GM23248 (cell line): ENCODE measurements at regions not wholly inside any gene's neighbourhood (a gene's known extent, or its start where the extent isn't known, plus 50 kb on each side); places are given as distances from the start of the nearest gene placed in this dataset.

Experiments used
- DNase-seq: peaks from one replicate; pipeline ENCODE4 v3.0.0-alpha.2; 2015
- H2AFZ ChIP-seq: fragments of 200-600 bp; sonication (generic); 2 replicates; pipeline ENCODE4 v1.6.1; 2016; ENCODE audit warnings: antibody characterized with exemption
- H3F3A ChIP-seq: fragments of 200-600 bp; sonication (generic); 2 replicates; pipeline ENCODE4 v1.6.1; 2016; ENCODE audit warnings: mild to moderate bottlenecking, antibody characterized with exemption, mixed run types; ENCODE audit not compliant: insufficient read depth
- H3K27ac ChIP-seq: fragments of 200-600 bp; sonication (generic); 2 replicates; pipeline ENCODE4 v1.5.1; 2016; ENCODE audit warnings: mild to moderate bottlenecking
- H3K27me3 ChIP-seq: fragments of 200-600 bp; sonication (generic); replicated peaks from 2 replicates; pipeline ENCODE4 v1.6.1; 2016; ENCODE audit warnings: mild to moderate bottlenecking; ENCODE audit not compliant: insufficient read depth
- H3K36me3 ChIP-seq: fragments of 200-600 bp; sonication (generic); 2 replicates; pipeline ENCODE4 v1.6.1; 2016; ENCODE audit warnings: low read depth, mild to moderate bottlenecking
- H3K4me1 ChIP-seq: fragments of 200-600 bp; sonication (generic); 2 replicates; pipeline ENCODE4 v1.6.1; 2016; ENCODE audit warnings: mild to moderate bottlenecking; ENCODE audit not compliant: insufficient read depth
- H3K4me2 ChIP-seq: fragments of 200-600 bp; sonication (generic); one replicate; pipeline ENCODE4 v1.6.1; 2016; ENCODE audit warnings: mild to moderate bottlenecking; ENCODE audit not compliant: unreplicated experiment
- H3K4me3 ChIP-seq: fragments of 200-600 bp; sonication (generic); 2 replicates; pipeline ENCODE4 v1.5.1; 2016; ENCODE audit warnings: mild to moderate bottlenecking
- H3K79me2 ChIP-seq: fragments of 200-600 bp; sonication (generic); 2 replicates; pipeline ENCODE4 v1.6.1; 2016; ENCODE audit warnings: mild to moderate bottlenecking; ENCODE audit not compliant: insufficient read depth
- H3K9ac ChIP-seq: fragments of 200-600 bp; sonication (generic); 2 replicates; pipeline ENCODE4 v1.6.1; 2016; ENCODE audit warnings: mild to moderate bottlenecking
- H3K9me2 ChIP-seq: fragments of 200-600 bp; sonication (generic); 2 replicates; pipeline ENCODE4 v1.6.1; 2016; ENCODE audit warnings: mixed run types, mild to moderate bottlenecking, moderate library complexity; ENCODE audit not compliant: insufficient read depth
- H3K9me3 ChIP-seq: fragments of 200-600 bp; sonication (generic); one replicate; pipeline ENCODE4 v1.6.1; 2017; ENCODE audit warnings: low read depth
- H4K20me1 ChIP-seq: fragments of 200-600 bp; sonication (generic); 2 replicates; pipeline ENCODE4 v1.6.0; 2016; ENCODE audit not compliant: insufficient read depth
- EZH2 ChIP-seq: fragments of 200-600 bp; sonication (generic); IDR thresholded peaks from 2 replicates; pipeline ENCODE4 v1.6.1; 2018; ENCODE audit warnings: antibody characterized with exemption, mild to moderate bottlenecking; ENCODE audit not compliant: insufficient read depth, poor library complexity, severe bottlenecking
- EZH2phosphoT487 ChIP-seq: fragments of 200-600 bp; sonication (generic); IDR thresholded peaks from 2 replicates; pipeline ENCODE4 v1.6.1; 2018; ENCODE audit warnings: antibody characterized with exemption, moderate library complexity, mild to moderate bottlenecking, low read depth; ENCODE audit not compliant: insufficient read depth
- WGBS, 2 experiments: methylation state at CpG; one replicate each; pipeline ENCODE4 v1.1.6; 2015 to 2017; ENCODE audit warnings: low lambda C conversion rate in 2 of 2, low coverage in 1 of 2; ENCODE audit errors: missing lambda C conversion rate in 2 of 2; 5-methylcytosine and 5-hydroxymethylcytosine counted together
- in situ Hi-C: fragments of 300-500 bp; cut with MboI; formaldehyde crosslinking; loops from 2 replicates; pipeline ENCODE4 v1.15.0; 2020

GRCh38 chr10:3231951-3232730 is 59.6 kb upstream of the PITRM1 start:
- Histone ChIP-seq H3K27ac (no peak overlapping the region), H3K27me3 (no peaks in the 10 kb centered on the region), H3K4me3 (no peak overlapping the region), H3K4me2 (no peak overlapping the region), H3K4me1 (peaks cover 14% of the 10 kb centered on the region), H3K9ac (no peak overlapping the region), H3K9me3 (no peaks in the 10 kb centered on the region), H3K9me2 (no peaks in the 10 kb centered on the region), H3K36me3 (no peaks in the 10 kb centered on the region), H4K20me1 (no peaks in the 10 kb centered on the region), H2AFZ (no peak overlapping the region), H3K79me2 (no peaks in the 10 kb centered on the region), H3F3A (peaks cover 14% of the 10 kb centered on the region)
- in situ Hi-C loops = loop anchor here (25.0 kb wide), 3 partner anchors 1005 to 1430 kb away; no protein-coding TSS in a partner anchor
- 81 to 83% methylated on average over 12 of the region's 12 CpGs for WGBS, 2 experiments
- TF ChIP-seq EZH2 (no peak), EZH2phosphoT487 (no peak)
- DNase-seq = peak; percentile 63

DNA sequence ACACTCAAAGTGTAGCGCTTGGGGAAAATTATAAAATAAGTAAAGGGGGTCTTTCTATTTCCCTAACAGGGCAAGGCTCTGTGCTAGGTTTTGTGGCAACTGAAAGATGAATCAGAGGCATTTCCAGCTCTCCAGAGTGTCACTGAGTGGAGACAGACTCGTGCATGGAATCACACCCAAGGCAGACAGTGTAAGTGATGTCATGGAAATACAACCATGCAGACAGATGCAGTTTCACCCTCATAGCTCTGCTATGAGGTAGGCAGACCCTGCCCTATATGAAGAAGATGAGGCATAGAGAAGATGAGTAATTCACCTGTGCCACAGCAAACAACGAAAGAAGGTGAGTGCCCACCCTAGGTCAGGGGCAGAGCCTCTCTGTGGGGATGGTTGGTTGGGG is 57.2 kb upstream of the PITRM1 start:
- Histone ChIP-seq H2AFZ (no peak overlapping the region), H3K9me3 (no peaks in the 10 kb centered on the region), H3K79me2 (no peaks in the 10 kb centered on the region), H3K4me1 (peaks cover 33% of the 10 kb centered on the region), H3K27ac (no peak overlapping the region), H3K9ac (no peak overlapping the region), H3F3A (peaks cover 32% of the 10 kb centered on the region), H3K4me3 (no peak overlapping the region), H3K36me3 (no peaks in the 10 kb centered on the region), H3K27me3 (no peaks in the 10 kb centered on the region), H3K4me2 (no peak overlapping the region), H3K9me2 (no peaks in the 10 kb centered on the region), H4K20me1 (no peaks in the 10 kb centered on the region)
- peak; percentile 60 for DNase-seq
- TF ChIP-seq EZH2 (no peak), EZH2phosphoT487 (no peak)
- in situ Hi-C loops = loop anchor here (25.0 kb wide), 3 partner anchors 1007 to 1432 kb away; no protein-coding TSS in a partner anchor
- WGBS, 2 experiments = 65 to 66% methylated on average over 3 of the region's 3 CpGs

GRCh38 chr10:3228629-3228945 is 56.0 kb upstream of the PITRM1 start:
- Histone ChIP-seq H3K79me2 (no peaks in the 10 kb centered on the region), H3K9me3 (no peaks in the 10 kb centered on the region), H3K36me3 (no peaks in the 10 kb centered on the region), H3K4me3 (no peak overlapping the region), H3K4me1 (peaks cover 33% of the 10 kb centered on the region), H3K9ac (no peak overlapping the region), H3K4me2 (no peak overlapping the region), H3K9me2 (no peaks in the 10 kb centered on the region), H3F3A (peaks cover 34% of the 10 kb centered on the region), H4K20me1 (no peaks in the 10 kb centered on the region), H3K27ac (peak overlapping the region; percentile 88; the same call in 1 of the 2 replicates), H3K27me3 (no peaks in the 10 kb centered on the region), H2AFZ (no peak overlapping the region)
- no peak for TF ChIP-seq EZH2
- no peak for TF ChIP-seq EZH2phosphoT487
- 94 to 96% methylated on average over 10 of the region's 10 CpGs for WGBS, 2 experiments
- in situ Hi-C loops = loop anchor here (25.0 kb wide), 3 partner anchors 1009 to 1434 kb away; no protein-coding TSS in a partner anchor
- DNase-seq = no peak

DNA sequence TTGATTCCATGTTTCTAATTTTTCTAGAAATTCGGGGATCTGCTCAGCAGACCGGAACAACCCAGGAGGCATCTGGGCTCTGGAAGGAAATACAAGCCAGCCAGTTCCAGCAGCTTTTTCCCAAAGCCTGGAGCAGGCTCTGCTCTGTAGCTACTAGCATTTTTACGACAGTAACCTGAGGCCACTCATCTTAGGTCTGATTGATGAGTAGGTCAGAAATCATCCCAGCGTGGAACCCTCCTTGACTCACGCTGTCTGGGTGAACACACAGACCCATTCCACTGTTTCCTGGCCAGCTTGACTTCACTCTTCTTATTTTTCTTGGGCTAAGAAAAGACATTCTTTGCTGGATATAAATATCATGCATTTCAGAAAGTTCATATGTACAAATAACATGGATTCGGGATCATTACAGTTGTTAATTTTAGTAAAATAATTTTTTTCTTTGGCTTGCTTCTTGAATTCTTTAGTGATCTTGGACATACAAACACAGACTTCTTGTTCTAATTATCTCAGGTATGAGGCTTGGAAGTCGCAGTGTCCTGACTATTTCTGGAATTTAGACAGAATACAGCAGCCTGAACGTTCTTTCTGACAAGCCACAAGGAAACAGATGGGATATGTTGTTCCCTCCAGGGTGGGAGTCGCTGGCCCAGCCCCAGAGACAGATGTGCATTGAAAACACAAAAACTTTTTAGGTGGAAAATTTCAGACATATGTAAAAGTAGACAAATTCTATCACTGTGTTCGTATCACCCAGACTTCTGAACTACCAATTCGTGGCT is 54.6 kb upstream of the PITRM1 start:
- Histone ChIP-seq H3K9me3 (no peaks in the 10 kb centered on the region), H3K4me3 (peak overlapping the region; percentile 47), H3K4me2 (peak overlapping the region; percentile 86), H3K27me3 (no peaks in the 10 kb centered on the region), H3K4me1 (peaks cover 46% of the 10 kb centered on the region), H3K27ac (peak overlapping the region; percentile 88), H2AFZ (no peak overlapping the region), H3K79me2 (no peaks in the 10 kb centered on the region), H3F3A (peaks cover 46% of the 10 kb centered on the region), H4K20me1 (no peaks in the 10 kb centered on the region), H3K9me2 (no peaks in the 10 kb centered on the region), H3K9ac (peak overlapping the region; percentile 72), H3K36me3 (no peaks in the 10 kb centered on the region)
- in situ Hi-C loops = loop anchor here (25.0 kb wide), 3 partner anchors 1010 to 1435 kb away; no protein-coding TSS in a partner anchor
- whole genome bisulfite sequencing, 2 experiments = 7 to 8% methylated on average over 11 of the region's 11 CpGs
- TF ChIP-seq EZH2phosphoT487 = no peak
- no peak for TF ChIP-seq EZH2
- DNase-seq = peak; percentile 92
